ENCODE measurements at regions not wholly inside any gene's neighbourhood (a gene's known extent, or its start where the extent isn't known, plus 50 kb on each side); places are given as distances from the start of the nearest gene placed in this dataset.

DNA sequence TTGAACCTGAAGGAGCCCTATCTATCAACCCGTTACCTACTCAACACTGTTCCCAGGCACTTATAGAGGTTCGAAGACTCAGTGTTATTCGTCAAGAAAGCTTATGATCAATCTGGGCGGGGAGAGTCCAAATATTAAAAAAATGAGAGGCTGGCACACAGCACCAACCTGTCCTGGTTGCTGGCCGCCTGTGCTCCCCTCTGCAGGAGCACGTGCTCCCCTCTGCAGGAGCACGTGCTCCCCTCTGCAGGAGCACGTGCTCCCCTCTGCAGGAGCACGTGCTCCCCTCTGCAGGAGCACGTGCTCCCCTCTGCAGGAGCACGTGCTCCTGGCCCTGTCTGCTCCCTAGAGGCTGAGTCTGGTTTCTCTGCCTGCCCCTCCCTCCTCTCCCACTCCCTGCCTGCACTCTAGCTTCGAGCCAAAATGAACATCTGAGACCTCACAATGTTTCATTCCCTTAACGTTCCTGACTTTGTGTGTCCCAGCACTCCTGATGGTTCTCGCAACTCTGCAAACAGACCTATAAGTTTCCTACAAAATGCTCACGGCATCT lies 614.0 kb upstream of the ID2 start:
- DNase-seq = no peak

DNA sequence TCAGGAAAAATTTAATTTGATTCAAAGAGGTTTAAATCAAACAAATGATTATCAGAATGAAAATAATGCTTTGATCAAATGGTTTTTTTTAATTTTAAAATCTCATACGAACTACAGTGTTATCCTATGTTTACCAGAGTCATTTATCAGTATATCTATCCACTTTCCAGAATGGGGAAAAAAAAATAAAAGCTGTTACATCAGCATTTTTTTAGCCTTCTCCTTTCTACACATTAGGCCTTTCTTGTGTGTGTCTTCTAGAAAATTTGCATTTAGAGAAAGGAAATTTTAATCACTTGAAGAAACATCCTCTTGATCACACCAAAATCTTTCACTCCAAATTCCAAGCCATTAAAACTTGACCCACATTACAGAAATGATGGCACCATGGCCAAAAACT lies 608.9 kb upstream of the ID2 start:
- no peak for DNase-seq

DNA sequence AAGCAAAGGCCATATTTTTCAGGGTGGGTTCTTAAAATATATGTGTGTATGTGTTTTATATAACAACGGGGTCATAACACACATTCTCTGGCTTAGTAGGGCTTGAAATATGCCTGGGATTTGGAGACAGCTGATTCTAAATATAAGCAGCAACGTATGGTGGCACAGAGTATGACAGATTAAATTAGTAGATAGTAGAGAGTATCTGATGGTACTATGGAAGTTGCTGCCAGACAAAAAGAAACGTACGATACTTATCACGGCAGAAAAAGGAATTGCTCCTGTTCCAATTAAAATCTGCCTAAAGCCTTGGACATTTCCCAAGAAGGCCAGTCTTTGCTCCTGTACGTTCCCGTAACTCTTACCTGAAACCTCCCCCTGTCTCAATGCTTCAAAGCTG lies 607.9 kb upstream of the ID2 start:
- no peak for DNase-seq

DNA sequence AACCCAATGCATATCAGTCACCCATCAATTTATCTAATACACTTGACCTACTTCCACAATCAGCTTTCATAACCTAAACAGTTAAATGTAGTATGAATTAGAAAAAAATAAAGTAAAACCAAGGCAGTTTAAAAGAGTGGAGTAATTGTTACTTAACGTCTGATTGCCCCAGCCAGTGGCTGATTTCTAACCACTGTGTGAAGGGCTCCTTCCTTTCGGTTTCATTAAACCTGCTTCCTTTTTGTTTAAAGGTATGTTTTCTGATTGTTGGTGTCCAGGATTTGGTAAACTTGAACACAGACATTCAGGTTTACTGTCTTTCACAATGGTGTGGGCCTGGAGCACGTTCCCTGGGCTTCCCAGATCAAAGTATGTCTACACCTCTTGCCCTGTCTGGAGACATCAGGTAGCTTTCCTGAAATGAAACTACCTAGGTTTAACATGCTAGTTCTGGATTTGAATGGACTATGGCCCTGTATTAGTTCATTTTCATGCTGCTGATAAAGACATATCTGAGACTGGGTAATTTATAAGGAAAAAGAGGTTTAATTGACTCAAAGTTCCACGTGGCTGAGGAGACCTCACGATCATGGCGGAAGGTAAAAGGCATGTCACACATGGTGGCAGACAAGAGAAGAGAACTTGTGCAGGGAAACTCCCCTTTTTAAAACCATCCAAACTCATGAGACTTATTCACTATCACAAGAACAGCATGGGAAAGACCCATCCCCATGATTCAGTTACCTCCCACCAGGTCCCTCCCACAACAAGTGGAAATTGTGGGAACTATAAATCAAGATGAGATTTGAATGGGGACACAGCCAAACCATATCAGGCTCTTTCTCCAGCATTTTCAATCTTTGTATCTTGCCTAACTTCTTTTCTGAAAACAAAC lies 605.2 kb upstream of the ID2 start:
- DNase-seq = peak; percentile 20

DNA sequence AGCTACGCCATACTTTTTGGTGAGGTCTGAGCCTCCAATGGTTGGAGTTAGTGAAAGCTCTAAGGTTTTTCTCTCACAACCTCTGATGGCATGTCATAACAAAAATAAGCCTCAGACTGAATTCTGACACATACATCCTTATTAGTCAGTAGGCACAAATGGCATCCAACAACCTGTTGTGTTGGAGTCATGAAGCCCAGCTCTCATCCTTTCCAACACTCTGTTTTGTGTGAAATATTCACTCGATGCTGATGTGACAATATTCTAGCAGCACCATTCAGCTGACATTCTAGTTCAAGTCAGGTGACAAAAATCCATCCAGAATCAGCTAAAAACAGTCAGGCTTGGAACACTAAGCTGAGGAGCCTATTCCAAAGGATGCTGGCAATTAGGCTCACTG lies 603.2 kb upstream of the ID2 start:
- no peak for DNase-seq

DNA sequence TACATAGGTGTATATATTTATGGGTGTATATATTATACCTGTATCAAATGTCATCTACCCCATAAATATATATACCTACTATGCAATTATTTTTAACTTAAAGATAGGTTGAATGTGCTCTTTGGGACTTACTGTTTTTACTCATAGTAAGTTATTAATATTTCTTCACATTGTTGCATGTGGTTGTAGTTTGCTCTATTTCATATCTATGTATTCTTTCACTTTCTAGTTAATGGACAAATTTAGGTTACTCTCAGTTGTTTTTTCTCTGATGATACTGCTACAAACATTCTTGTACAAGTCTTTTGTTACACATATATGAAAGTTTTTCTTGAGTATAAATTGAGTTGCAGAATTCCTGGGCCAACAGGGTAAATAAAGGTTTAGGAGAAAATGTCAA lies 601.8 kb upstream of the ID2 start:
- no peak for DNase-seq

DNA sequence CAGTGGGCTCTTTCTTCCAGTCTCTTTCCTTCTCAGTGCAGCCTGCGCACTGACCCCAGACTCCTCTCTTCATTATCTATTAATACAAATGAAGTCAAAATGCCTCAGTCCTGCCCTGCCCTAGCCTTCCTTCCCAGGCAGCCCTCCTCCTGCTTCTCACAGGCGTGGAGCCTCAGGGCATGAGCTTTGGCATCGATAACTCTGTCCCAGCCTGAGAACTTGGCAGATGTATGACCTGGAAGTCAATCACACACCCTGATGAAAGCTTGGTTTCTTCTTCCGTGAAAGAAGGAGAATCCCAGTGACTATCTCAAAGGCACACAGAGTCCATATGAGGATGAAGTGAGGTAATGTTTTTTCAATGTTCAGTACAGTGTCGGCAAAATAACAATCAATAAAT lies 600.7 kb upstream of the ID2 start:
- no peak for DNase-seq

DNA sequence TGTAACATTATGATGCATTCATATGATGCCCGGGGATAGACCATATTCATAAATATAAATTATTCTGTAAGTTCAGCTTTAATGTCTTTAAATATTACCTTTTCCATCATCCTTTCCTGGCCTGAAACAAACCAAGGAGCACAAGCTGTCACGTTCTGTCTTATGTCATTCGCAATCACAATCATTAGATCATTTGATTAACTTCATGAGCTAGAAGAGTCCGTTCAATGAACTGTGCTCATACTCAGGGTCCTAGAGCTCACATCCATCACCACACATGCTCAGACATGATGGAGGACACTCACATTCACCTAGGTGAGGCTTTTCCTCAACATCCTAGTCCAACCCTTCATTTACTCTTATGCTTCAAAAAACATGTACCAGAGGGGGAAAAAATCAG lies 599.0 kb upstream of the ID2 start:
- no peak for DNase-seq

DNA sequence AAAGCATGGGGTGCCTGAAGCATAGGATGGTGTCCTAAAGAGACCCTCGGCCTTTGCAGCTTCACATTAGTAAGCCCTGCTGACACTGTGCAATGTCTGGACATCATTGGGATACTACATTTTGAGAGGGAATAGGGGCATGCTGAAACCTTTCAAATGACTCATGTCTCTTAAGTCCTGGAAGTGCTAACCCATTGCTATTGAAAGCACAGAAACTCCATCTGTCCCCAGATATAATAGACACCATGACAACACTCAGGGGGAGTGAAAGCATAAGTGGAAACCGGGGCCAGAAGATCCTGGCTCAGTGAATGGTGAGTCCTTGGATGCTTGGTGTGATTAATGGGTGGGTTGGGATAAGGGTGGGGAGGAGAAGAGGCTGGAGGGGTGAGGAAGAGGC lies 595.5 kb upstream of the ID2 start:
- DNase-seq = peak; percentile 19

DNA sequence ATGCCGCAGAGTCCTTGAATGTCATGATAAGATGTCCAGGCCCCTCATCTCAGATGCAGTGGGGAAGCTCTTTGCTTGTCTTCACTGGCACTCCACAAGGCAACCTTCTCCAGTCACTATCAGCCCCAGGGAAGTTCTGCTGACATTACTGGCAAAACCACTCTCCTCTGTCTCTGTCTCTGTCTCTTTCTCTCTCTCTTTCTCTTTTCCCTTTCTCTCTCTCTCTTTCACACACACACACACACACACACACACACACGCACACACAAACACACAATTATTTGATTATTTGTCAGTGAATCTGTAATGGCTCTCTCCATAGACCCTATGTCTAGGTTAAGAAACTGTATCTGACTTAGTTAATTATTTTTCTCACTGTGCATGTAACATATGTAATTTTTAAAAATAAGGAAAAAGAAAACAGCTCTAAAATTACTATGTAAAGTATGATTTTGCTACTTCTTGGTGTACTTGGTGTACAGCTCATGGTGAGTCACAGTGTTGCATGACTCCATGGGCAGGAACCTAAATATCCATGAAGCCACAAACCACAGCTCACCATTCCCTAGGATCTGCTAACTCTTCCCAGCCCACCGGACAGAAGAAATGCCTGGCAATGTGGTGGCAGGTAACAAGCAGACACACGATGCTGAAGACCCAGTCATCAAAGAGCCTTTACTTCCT lies 594.9 kb upstream of the ID2 start:
- DNase-seq = peak; percentile 46

DNA sequence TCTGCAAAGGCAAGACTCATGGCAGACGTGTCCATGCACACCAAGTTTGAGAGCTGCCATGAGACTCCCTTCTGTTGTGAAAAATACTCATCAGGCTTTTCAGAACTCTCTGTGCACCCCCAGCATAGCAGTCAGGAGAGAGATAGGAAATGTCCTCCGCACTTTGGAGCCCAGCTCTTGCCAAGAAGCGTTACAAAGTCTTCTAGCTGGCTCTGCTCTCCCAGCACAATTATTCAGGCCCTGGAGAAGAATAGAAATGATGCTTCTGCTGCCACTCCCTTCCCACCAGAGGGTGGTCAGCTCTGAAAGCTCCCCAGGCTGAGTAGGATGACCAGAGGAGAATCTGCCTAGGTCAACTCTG lies 594.4 kb upstream of the ID2 start:
- no peak for DNase-seq

DNA sequence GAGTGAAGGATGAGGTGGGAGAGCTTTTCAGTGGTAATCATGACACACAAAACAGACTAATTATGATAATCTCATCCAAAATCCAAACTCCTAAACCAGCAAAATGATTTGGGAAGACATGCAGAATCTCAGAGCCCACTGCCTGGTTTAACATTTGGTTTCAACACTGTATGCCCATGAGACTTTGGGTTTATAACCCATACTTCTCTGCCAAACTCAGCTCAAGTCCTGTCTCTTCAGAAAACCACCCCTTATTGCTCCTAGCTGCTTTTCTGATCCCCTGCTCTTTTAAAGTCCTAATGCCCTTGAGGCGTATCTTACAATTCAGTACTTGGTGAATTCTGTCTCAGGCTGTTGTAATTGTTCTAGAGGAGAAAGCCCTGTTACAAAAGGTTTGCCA lies 593.0 kb upstream of the ID2 start:
- DNase-seq = no peak

DNA sequence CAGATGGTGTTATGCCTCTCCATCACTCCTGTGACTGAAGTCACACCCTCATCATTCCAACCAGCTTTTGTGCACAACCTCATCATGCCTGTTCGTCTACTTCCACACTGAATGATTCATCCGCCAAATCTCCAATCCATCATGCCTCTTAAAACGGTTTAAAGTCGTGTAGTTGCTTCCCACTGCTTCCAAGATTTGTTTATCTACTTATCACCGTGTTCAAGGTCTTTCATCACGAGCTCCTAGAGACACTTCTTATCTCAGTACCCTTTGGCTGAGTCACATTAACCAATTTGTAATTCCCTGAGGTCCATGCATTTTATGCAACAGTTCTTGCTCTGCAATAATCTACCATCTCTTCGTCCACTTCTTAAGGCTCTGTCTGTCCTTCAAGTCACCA lies 592.3 kb upstream of the ID2 start:
- no peak for DNase-seq

DNA sequence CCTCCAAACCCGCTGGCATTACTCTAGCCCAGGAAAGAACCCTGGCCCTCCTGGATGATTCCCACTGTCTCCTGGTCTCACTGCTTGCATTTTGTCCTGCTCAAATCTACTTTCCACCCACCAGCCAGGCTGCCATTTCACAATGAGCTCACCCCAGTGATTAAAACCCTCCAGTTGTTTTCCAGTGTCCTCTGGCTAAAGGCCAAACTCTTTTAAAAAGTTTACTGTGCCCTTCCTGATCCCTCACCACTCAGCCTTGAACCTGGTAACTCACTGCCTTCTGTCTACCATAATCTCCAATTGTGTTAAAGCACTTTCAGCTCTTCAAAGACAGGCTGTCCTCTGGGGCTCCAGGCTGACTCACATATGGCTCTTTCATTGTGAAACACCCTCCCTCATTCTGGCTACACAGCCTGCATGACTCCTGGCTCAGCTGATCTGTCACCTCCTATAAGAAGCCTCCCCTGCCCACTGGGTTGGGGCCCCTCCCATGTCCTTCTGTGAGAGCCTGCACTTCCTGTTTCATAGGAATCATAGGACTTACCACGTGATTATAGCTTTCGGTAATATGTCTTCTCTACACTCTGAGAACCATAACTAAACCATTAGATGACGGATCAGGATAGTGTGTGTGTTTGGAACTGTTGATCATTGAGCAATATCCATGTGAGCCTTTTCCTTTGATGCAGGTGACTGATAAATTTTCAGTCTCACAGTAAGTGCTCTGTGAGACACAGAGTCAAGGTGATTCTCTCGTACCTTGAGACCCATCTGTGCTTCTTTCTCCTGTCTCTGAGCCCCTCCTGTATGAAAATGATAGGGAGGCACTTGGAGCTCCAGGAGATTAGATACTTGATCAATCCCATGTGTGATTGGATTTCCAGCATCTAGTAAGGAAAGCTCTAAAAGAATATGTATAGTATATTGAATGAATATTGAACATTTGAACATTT lies 590.8 kb upstream of the ID2 start:
- peak; percentile 97 for DNase-seq

DNA sequence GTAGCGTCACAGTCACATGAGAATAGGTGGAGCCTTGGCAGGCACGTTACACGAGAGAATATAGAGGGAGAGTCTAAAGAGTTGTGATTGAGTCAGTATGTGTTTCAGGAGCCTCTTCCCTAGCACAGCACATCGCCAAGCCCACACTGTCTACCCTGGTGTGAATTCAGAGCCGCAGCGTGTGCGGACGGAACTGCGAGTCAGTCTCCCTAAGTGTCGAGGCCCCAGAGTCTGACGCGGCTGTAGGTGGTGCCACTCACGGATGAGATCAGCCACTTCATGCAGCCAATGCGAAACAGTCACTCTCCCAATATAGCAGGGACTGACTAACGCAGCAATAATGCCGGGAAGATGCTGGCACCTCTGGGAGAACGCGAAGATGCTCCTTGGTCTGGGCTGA lies 587.3 kb upstream of the ID2 start:
- DNase-seq = no peak

DNA sequence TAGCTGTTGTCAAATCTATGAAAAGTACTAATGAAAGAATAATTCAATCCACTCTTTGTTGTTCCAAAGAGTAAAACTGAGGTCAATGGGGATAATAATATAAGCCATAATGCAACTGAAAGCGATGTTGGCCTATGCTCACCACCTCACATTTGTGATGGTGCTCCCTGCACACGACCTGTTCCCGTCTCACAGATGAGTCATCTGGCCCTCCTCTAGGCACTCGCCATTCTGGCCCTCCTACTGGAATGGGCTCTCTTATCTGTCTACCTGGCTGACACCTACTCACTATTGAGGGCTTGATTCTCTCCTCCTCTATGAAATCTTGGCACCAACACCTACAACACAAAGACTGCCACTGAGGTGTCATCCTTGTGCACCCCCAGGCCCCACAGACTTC lies 585.9 kb upstream of the ID2 start:
- no peak for DNase-seq

DNA sequence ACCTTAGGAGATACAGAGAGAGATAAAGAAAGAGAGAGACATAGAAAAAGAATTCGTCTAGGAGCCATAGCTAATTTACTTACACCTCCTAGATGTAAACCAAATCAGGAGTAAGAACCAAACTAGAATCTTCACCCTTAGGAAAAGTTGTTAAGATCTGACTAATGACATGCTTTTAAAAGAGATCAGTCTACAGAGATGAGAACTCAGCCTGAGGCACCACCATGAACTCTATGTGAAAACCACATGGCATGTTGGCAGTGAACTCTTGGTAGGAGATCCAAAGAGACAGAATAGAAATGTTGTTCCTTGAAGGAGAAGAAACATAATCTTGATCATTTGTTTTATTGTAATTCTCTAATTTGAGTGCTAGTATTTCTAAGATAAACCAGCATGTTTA lies 585.4 kb upstream of the ID2 start:
- no peak for DNase-seq

DNA sequence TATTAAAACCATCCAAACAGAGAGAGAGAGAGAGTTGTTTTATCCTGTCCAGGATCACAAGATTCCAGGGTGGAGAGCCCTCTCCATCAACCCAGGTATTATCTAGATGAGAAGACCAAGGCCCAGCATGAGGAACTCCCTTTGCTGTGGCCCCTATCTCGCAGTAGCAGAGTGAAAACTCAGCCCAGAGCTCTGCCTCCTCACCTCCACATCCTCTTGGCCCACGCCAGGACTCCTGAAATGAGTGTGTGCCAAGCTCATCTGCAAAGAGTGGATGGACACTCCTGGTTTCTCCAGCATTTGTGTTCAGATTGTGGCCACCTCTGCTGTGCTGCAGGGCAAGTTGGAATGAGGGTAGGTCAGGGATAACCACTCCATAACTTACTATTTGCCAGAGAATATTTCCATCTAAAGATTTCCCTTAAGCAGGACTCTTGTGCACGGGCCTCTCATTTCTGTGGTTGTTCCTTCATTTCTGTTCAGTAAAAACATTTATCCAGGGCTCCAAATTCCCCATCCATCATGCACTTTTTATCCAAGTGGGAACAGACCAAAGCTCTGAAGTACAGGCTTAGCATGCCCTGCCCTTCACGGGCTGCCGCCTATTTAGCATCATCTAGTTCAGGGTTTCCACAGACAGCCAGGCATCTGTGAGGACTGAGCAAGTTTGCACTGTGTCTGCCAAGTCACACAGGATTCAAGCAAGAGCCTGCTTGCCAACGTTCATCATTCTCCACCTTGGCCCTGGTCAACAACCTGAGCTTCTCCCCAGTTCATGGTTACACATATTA lies 583.2 kb upstream of the ID2 start:
- DNase-seq = no peak

DNA sequence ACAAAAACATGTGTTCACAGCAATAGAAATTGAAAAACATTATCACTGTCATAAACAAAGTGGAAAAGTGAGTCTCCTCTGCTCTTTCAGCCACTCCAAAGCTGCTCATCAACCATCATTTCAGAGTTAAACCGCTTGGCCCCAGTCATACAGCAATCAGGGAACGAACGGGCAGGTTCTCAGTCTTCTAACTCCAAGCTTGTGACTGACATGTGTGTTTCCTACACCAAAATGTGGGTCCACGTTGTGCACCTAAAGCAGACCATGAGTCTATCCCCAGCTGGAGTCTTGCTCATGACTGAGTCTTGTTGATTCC lies 582.6 kb upstream of the ID2 start:
- DNase-seq = no peak

DNA sequence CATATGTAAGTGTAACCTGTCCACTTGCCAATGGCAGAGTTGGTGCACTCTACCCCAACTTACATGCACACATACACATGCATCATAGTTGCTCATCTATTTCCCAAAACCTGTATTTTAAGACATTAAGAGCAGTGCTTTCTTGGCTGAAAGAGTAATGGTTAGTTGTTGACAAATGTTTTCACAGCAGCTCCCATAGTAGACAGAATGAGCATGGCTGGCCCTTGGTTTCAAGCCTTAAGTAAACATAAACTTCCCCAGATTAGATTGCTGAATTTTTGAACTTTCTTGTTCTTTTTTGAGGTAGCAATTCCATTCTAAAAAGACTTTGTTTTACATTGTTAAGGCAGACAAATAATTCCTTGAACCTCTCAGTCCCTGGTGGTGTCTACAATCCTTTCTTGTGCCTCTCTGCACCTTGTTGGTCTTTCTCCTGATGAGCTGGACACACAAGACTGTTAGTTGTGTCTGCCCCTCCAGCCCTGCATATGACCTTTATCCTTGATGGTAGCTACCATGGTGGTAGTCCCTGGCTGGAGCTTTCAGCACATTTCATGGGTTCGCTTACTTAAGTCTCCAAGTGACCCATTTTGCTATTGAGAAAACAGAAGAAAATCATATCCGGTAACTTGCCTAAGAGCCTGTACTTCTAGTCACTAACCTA lies 580.1 kb upstream of the ID2 start:
- no peak for DNase-seq

DNA sequence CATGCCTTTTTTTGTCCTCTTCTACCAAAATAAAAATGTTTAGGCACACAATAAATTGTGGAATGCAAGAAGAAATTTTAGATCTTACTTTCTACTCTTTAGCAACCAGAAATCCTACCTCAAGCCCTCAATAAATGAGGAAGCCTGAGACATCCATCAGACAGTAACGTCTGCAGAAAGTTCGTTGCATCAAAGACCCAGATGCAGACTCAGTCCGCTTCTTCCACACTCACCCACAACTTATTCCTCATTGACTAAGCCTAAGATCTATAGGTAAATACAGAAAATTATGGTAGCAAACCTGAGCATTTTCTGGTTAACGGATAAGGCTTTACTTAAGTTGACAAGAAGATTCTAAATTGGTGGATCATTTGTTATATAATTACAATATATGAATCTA lies 579.4 kb upstream of the ID2 start:
- DNase-seq = no peak

DNA sequence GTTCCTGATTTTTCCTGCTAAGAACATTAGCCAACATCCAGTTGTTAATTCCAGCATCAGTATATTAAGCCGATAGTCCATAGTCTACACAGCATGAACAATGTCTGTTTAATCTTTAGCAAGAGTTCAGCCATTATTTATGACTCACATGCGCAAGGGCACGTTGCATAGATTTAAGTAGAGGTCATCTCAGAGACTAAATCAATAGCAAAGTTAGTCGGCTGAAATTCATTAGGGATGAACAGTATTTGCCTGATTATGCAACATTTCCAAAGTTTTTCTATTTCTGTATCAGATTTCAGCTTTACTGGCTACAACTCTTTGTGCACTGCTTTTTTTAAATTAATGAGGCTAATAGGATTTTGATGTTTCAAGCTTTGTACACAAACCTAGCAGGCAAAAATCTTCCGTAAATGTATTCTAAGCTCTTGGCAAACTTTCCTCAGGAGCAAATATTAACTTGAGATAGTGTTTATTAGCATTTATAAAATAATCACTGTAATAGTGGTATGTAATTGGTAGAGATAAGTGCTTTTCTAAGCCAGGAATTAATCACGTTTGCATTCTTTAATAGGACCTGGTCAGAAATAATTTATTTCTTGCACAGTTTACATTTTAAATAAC lies 578.7 kb upstream of the ID2 start:
- DNase-seq = no peak

Measured in suppressor macrophage treated with lipopolysaccharide for 4 hours (primary cell).